Heart left ventricle (tissue), 16 donors: ENCODE measurements at regions not wholly inside any gene's neighbourhood (a gene's known extent, or its start where the extent isn't known, plus 50 kb on each side); places are given as distances from the start of the nearest gene placed in this dataset.

Source experiments
- ATAC-seq, 4 donors: fragments of 200-7000 bp; cut with Tn5 transposase; one replicate each; pipeline ENCODE4 v1.9.1; 2020 to 2022; ENCODE audit warnings: moderate library complexity in 4 of 4, mild to moderate bottlenecking in 3 of 4, moderate number of reproducible peaks in 1 of 4
- DNase-seq, 5 donors: peaks; one replicate each; pipeline ENCODE4 v3.0.0-alpha.2; 2020
- H3K27ac ChIP-seq, 12 donors: fragments of 200-600 bp; sonication (generic) in 4 of 12; one replicate each; pipeline versions ENCODE4 v1.5.0 to v1.8.0; 2016 to 2022; ENCODE audit warnings: mild to moderate bottlenecking in 2 of 12
- H3K27me3 ChIP-seq, 9 donors: fragments of 200-600 bp; sonication (generic) in 2 of 9; one replicate each; pipeline versions ENCODE4 v1.5.1 to v1.8.0; 2016 to 2022; ENCODE audit warnings: mild to moderate bottlenecking in 3 of 9
- H3K36me3 ChIP-seq, 9 donors: fragments of 200-600 bp; sonication (generic) in 2 of 9; one replicate each; pipeline versions ENCODE4 v1.5.0 to v1.8.0; 2018 to 2022; ENCODE audit warnings: mild to moderate bottlenecking in 2 of 9
- H3K4me1 ChIP-seq, 12 donors: fragments of 200-600 bp; sonication (generic) in 4 of 12; one replicate each; pipeline versions ENCODE4 v1.5.0 to v1.8.0; 2016 to 2022; ENCODE audit warnings: mild to moderate bottlenecking in 3 of 12
- H3K4me3 ChIP-seq, 12 donors: fragments of 200-600 bp; sonication (generic) in 4 of 12; one replicate each; pipeline versions ENCODE4 v1.5.0 to v1.8.0; 2017 to 2022; ENCODE audit warnings: mild to moderate bottlenecking in 9 of 12, moderate library complexity in 4 of 12
- H3K9me3 ChIP-seq, 12 donors: fragments of 200-600 bp; sonication (generic) in 4 of 12; one replicate each; pipeline versions ENCODE4 v1.5.0 to v1.8.0; 2016 to 2022; ENCODE audit warnings: mild to moderate bottlenecking in 1 of 12
- POLR2A ChIP-seq, 2 donors: fragments of 450-650 bp; IDR thresholded peaks; one replicate each; pipeline ENCODE4 v1.6.1; 2017; ENCODE audit warnings: antibody characterized with exemption in 2 of 2, mild to moderate bottlenecking in 2 of 2, moderate library complexity in 2 of 2
- WGBS, 4 donors: extraction: QIAGEN DNeasy Blood & Tissue Kit in 2 of 4; methylation state at CpG; one replicate each; pipeline versions ENCODE4 v1.1.5 to v1.1.7; 2013 to 2018; 5-methylcytosine and 5-hydroxymethylcytosine counted together
- intact Hi-C, 10 donors: fragments of 100-400 bp; cut with DNase I; formaldehyde crosslinking; loops; one replicate each; pipeline versions ENCODE4 v1.11.1 to v1.14.2; 2022
- TF ChIP-seq, protein P1 (sequence below), 12 donors: fragments of 200-600 bp; sonication (generic) in 4 of 12; IDR thresholded peaks; one replicate each; pipeline versions ENCODE4 v1.5.0 to v1.8.0; 2018 to 2022; ENCODE audit warnings: antibody characterized with exemption in 12 of 12, mild to moderate bottlenecking in 5 of 12
- donor health status: ischemic (EF 13 %, LVEDD 7.1; RV severe dilation, severe dysfunction).
- donor health status: healthy with polysubstance abuse.
- donor health status: DM: no; HTN: yes; CAD: no.
- donor health status: DM: no; HTN: no; CAD: no.
- donor health status: ischemic (EF 25% LVEDD 6.9; RV normal size, moderate dysfunction).
- donor health status: ischemic (EF 25% LVEDD 5.7; RV mildly dilated, moderate dysfunction).
- donor health status: healthy.
- donor health status: DM: yes; HTN: yes; CAD: no.
- donor health status: ischemic (EF 35%, LVEDD 5.7; RV mildly dilated, moderate dysfunction).
- donor health status: nonischemic (EF 11% LVEDD 7.7; RV severe dilation, severe dysfunction).
- donor health status: DM: yes; HTN: yes; CAD: no.
- donor health status: PGD.
- donor health status: ischemic (EF 29% LVEDD 5.4; RV normal size, mild dysfunction).
- donor health status: nonischemic (EF 23%, LVEDD 6.1; RV moderate dilation, normal function).

DNA sequence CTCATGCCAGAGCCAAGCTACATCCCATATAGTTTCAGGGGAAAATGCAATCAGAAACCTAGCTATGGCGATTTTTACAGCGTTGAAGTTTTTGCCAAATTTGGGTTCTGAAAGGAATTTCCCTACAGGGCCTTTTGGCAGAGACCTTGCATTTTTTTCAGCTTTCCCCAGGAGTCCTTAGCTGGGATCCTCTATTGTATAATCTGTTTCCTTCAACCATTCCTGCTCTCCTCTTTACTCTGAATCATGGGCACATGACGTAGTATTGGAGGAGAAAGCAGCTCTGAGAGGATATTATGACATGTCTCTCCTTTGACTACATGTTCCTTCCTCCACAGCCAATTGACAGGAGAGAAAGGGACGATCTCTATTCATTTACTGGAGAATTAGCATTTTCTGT, 118.5 kb upstream of the ERCC6L2 start:
- TF ChIP-seq POLR2A (IDR thresholded peaks at IDR 0.05) = no peak
- TF ChIP-seq, protein P1, sequence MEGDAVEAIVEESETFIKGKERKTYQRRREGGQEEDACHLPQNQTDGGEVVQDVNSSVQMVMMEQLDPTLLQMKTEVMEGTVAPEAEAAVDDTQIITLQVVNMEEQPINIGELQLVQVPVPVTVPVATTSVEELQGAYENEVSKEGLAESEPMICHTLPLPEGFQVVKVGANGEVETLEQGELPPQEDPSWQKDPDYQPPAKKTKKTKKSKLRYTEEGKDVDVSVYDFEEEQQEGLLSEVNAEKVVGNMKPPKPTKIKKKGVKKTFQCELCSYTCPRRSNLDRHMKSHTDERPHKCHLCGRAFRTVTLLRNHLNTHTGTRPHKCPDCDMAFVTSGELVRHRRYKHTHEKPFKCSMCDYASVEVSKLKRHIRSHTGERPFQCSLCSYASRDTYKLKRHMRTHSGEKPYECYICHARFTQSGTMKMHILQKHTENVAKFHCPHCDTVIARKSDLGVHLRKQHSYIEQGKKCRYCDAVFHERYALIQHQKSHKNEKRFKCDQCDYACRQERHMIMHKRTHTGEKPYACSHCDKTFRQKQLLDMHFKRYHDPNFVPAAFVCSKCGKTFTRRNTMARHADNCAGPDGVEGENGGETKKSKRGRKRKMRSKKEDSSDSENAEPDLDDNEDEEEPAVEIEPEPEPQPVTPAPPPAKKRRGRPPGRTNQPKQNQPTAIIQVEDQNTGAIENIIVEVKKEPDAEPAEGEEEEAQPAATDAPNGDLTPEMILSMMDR (IDR thresholded peaks at IDR 0.05) = no peak
- Histone ChIP-seq H3K27ac (peak overlapping the region in 4 of 12 donors; percentile 2 to 11 (median 7)), H3K36me3 (no peaks in the 10 kb centered on the region), H3K4me1 (peaks cover 0 to 48% (median 4%) of the 10 kb centered on the region in 12 donors), H3K27me3 (peaks cover 0 to 8% (median 4%) of the 10 kb centered on the region in 9 donors), H3K9me3 (no peaks in the 10 kb centered on the region), H3K4me3 (no peak overlapping the region)
- intact Hi-C loops = no loop called here
- WGBS, 4 donors = 38 to 54% (median 49%) methylated on average over 4 of the region's 4 CpGs
- no peak for DNase-seq
- peak in 3 of 4 donors; percentile 56 to 83 (median 60) for ATAC-seq

- Histone ChIP-seq H3K9me3 (no peaks in the 10 kb centered on the region), H3K27ac (peak overlapping the region in 1 of 12 donors; percentile 11), H3K4me3 (no peak overlapping the region), H3K36me3 (no peaks in the 10 kb centered on the region), H3K4me1 (peaks cover 0 to 49% (median 5%) of the 10 kb centered on the region in 12 donors), H3K27me3 (peaks cover 0 to 9% (median 4%) of the 10 kb centered on the region in 9 donors)
- 97 to 100% (median 98%) methylated on average over 3 of the region's 3 CpGs for WGBS, 4 donors
- intact Hi-C loops = no loop called here
- DNase-seq (no peak), ATAC-seq (no peak)
- TF ChIP-seq POLR2A (IDR thresholded peaks at IDR 0.05) = no peak
- TF ChIP-seq, protein P1 (IDR thresholded peaks at IDR 0.05) = no peak
Observed at GRCh38 chr9:95756101-95756500, 119.4 kb upstream of the ERCC6L2 start.

- TF ChIP-seq POLR2A (IDR thresholded peaks at IDR 0.05) = no peak
- TF ChIP-seq, protein P1 (IDR thresholded peaks at IDR 0.05) = no peak
- peaks cover 0 to 49% (median 5%) of the 10 kb centered on the region in 12 donors for H3K4me1 ChIP-seq
- ATAC-seq = no peak
Observed at GRCh38 chr9:95755421-95755730, 120.1 kb upstream of the ERCC6L2 start.

DNA sequence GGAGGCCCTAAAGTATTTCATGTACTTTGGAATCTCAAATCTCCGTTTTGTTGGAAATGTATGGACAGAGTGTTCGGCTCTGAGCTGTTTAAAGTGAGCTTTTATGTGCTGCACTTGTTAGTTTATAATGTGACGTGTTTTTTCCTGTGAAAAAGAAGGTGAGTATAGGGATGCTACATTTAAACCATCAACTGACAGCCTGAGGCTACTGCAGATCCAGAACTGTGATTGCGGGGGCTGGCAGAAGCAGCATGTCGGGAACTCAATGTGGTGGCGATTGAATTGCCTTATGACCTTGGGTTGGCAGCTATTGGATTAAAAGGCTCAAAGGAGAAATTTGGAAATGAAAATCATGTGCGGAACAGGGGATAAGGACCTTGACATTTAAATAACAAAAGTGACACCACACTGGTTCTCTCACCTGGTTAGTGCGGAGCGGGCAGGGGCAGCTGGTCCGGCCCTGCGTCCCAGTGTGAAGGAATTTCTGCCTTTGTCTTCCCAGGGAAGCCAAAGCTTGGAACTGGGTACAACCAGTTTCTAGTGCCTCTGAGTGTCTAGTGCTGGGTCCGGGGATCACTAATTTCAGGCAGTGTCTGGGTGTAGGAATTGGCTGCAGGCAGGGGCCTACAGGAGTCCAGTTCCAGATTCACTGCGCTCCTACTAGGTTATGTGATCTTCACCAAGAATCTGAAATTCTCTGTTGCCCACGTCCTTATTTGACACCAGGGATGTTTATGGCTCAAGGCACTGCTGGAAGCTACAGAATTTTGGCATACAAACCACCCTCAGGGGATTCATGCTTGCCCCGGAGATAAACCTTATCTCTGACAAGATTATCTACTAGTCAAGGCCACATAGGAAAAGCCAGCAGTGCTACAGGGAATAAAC, 120.7 kb upstream of the ERCC6L2 start:
- WGBS, 4 donors = 79 to 87% (median 84%) methylated on average over 13 to 15 of the region's 15 CpGs
- no peak overlapping the region for H3K4me3 ChIP-seq
- H3K9me3 ChIP-seq = no peaks in the 10 kb centered on the region
- H3K4me1 ChIP-seq = peaks cover 0 to 49% (median 5%) of the 10 kb centered on the region in 12 donors
- peak overlapping the region in 2 of 12 donors; percentile 10 to 22 for H3K27ac ChIP-seq
- DNase-seq (no peak), ATAC-seq (no peak)
- H3K36me3 ChIP-seq = no peaks in the 10 kb centered on the region
- intact Hi-C loops = no loop called here
- TF ChIP-seq POLR2A (IDR thresholded peaks at IDR 0.05) = no peak
- TF ChIP-seq, protein P1 (IDR thresholded peaks at IDR 0.05) = no peak
- H3K27me3 ChIP-seq = peaks cover 0 to 21% (median 4%) of the 10 kb centered on the region in 9 donors

More at GRCh38 chr9:95755421-95755730, 120.1 kb upstream of the ERCC6L2 start:
- Histone ChIP-seq H3K27me3 (peaks cover 0 to 16% (median 4%) of the 10 kb centered on the region in 9 donors), H3K4me3 (no peak overlapping the region), H3K36me3 (no peaks in the 10 kb centered on the region), H3K27ac (peak overlapping the region in 2 of 12 donors; percentile 11 to 35), H3K9me3 (no peaks in the 10 kb centered on the region)
- DNase-seq = no peak
- WGBS, 4 donors = 75 to 86% (median 81%) methylated on average over 3 of the region's 3 CpGs
- intact Hi-C loops = no loop called here
